ENCODE measurements at regions not wholly inside any gene's neighbourhood (a gene's known extent, or its start where the extent isn't known, plus 50 kb on each side); places are given as distances from the start of the nearest gene placed in this dataset.
"Not testable (repeated sequence)": the region's sequence is repeated elsewhere in the genome, so short reads cannot be mapped to it uniquely, and the experiment has no call there.

DNA sequence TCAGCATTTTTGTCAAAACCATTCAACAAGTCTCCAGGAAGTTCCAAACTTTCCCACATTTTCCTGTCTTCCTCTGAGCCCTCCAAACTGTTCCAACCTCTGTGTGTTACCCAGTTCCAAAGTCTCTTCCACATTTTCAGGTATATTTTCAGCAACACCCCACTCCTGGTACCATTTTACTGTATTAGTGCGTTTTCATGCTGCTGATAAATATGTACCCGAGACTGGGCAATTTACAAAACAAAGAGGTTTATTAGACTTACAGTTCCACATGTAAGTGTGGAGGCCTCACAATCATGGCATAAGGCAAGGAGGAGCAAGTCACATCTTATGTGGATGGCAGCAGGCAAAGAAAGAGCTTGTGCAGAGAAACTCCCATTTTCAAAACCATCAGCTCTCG, 315.9 kb upstream of the ESRRG start:
- not testable (repeated sequence) for H3K9ac ChIP-seq (ENCODE audit: low read length in 5 of 5); H3K27ac ChIP-seq (ENCODE audit: low read depth, low read length); H3K4me3 ChIP-seq (ENCODE audit: low read depth in 1 of 5, low read length in 5 of 5); H3K36me3 ChIP-seq (ENCODE audit: control insufficient read depth in 5 of 5, insufficient read depth in 5 of 5, low read length in 5 of 5); H3K4me1 ChIP-seq (ENCODE audit: control insufficient read depth in 5 of 5, insufficient read depth in 5 of 5, low read length in 5 of 5); H3K27me3 ChIP-seq (ENCODE audit: control insufficient read depth in 5 of 5, insufficient read depth in 4 of 5, low read length in 5 of 5)
- peaks cover 0 to 20% (median 12%) of the 10 kb centered on the region in 5 donors for H3K9me3 ChIP-seq (ENCODE audit: control insufficient read depth in 5 of 5, low read length in 5 of 5)

DNA sequence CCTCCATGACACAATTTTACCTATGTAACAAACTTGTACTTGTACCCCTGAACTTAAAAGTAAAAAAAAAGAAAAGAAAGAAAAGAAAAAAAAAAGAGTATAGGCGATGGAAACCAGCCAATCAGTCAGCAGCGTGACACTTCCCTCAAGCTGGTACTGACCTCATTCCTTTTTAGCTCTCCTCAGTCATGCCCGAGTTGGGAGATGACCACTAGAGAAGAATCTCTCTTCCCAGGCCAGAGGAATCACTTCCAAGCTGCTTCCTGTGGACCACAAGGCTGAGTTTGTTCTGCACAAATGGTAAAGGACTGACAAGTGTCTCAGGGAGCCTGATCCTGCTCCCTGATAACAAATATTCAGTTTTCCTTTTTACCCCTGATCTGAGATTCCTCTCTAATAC, 313.5 kb upstream of the ESRRG start:
- Histone ChIP-seq H3K9me3 (ENCODE audit: control insufficient read depth in 5 of 5, low read length in 5 of 5) (peaks cover 0 to 20% (median 12%) of the 10 kb centered on the region in 5 donors), H3K36me3 (ENCODE audit: control insufficient read depth in 5 of 5, insufficient read depth in 5 of 5, low read length in 5 of 5) (no peaks in the 10 kb centered on the region), H3K27me3 (ENCODE audit: control insufficient read depth in 5 of 5, insufficient read depth in 4 of 5, low read length in 5 of 5) (no peaks in the 10 kb centered on the region), H3K27ac (ENCODE audit: low read depth, low read length) (no peak overlapping the region), H3K4me3 (ENCODE audit: low read depth in 1 of 5, low read length in 5 of 5) (no peak overlapping the region), H3K4me1 (ENCODE audit: control insufficient read depth in 5 of 5, insufficient read depth in 5 of 5, low read length in 5 of 5) (no peaks in the 10 kb centered on the region), H3K9ac (ENCODE audit: low read length in 5 of 5) (no peak overlapping the region)

DNA sequence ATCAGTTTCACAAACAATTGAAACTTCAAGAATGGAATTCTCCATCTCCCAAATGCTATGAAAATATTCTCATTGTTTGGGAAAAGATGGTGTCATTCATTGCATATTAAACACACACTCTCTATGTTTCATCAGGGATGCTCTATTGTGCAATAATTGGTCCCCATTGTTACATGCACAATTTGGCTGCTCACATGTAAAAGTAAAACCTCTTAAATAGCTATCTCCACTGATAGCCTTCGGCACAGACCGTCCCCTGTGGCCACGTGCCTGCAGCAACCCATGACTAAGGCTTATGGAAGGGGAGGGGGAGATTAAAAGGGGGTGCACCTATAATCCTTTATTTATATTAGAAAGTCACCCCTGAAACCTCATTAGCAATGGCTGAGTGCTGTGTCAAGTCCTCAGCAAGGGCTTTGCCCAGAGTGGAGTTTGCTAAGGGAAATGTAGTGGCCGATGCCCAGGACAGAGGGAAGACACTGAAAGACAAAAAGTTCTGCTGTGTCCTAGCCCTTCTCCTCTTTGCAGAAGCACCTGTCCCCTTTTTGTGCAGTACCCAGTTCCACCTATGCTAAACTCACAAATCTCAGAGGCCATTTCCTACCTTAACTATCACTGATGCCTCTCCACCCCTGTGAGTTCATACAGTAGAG, 309.6 kb upstream of the ESRRG start:
- H3K4me1 ChIP-seq (ENCODE audit: control insufficient read depth in 5 of 5, insufficient read depth in 5 of 5, low read length in 5 of 5) = peaks cover 0 to 11% (median 2%) of the 10 kb centered on the region in 5 donors
- no peak overlapping the region for H3K9ac ChIP-seq (ENCODE audit: low read length in 5 of 5)
- no peak overlapping the region for H3K27ac ChIP-seq (ENCODE audit: low read depth, low read length)
- H3K36me3 ChIP-seq (ENCODE audit: control insufficient read depth in 5 of 5, insufficient read depth in 5 of 5, low read length in 5 of 5) = no peaks in the 10 kb centered on the region
- no peak overlapping the region for H3K4me3 ChIP-seq (ENCODE audit: low read depth in 1 of 5, low read length in 5 of 5)
- peaks cover 0 to 3% (median 0%) of the 10 kb centered on the region in 5 donors for H3K9me3 ChIP-seq (ENCODE audit: control insufficient read depth in 5 of 5, low read length in 5 of 5)
- no peaks in the 10 kb centered on the region for H3K27me3 ChIP-seq (ENCODE audit: control insufficient read depth in 5 of 5, insufficient read depth in 4 of 5, low read length in 5 of 5)

DNA sequence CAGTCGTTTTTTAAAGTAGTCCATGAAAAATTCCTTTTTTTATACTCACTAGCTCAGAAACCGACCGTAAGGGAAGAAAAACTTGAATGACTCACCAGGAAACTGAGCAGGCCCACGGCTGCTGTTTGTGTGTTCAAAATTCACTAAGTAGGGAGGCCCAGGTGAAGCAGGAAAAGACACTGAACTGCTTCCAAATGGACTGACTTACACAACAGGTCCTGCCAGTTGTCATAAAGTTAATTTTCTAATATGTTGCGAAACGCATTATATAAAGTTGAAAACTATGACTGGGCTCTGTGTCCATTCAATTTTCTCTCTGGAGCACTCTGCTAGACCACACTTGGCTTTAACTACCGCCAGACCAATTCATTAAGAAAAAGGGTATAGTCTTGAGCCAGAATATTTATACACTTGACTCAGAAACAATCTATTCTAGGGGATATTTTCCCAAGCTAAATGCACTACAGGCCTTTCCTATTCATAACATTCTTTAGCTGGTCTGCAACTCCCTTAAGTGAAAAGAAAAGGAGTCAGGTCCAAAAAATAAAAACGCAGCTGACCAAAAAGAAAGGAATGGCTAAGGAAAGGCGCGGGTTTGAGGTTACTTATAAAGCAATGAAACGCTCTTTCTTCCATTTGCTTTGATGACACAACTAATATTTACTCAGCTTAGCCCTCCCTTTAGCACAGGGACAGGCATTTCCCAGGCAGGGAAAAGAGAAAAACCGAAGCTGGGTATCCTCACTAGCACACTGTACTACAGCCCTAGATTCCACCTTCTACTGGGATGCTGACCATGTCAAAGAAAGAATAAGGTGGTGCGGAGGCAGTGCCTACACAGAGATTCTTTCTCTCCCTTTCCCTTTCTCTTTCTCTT, 306.3 kb upstream of the ESRRG start:
- no peak overlapping the region for H3K9ac ChIP-seq (ENCODE audit: low read length in 5 of 5)
- H3K27ac ChIP-seq (ENCODE audit: low read depth, low read length) = peak overlapping the region; percentile 51
- peaks cover 0 to 3% (median 0%) of the 10 kb centered on the region in 5 donors for H3K27me3 ChIP-seq (ENCODE audit: control insufficient read depth in 5 of 5, insufficient read depth in 4 of 5, low read length in 5 of 5)
- H3K36me3 ChIP-seq (ENCODE audit: control insufficient read depth in 5 of 5, insufficient read depth in 5 of 5, low read length in 5 of 5) = no peaks in the 10 kb centered on the region
- no peaks in the 10 kb centered on the region for H3K9me3 ChIP-seq (ENCODE audit: control insufficient read depth in 5 of 5, low read length in 5 of 5)
- H3K4me1 ChIP-seq (ENCODE audit: control insufficient read depth in 5 of 5, insufficient read depth in 5 of 5, low read length in 5 of 5) = peaks cover 0 to 11% (median 2%) of the 10 kb centered on the region in 5 donors
- H3K4me3 ChIP-seq (ENCODE audit: low read depth in 1 of 5, low read length in 5 of 5) = peak overlapping the region in 1 of 5 donors; percentile 13

DNA sequence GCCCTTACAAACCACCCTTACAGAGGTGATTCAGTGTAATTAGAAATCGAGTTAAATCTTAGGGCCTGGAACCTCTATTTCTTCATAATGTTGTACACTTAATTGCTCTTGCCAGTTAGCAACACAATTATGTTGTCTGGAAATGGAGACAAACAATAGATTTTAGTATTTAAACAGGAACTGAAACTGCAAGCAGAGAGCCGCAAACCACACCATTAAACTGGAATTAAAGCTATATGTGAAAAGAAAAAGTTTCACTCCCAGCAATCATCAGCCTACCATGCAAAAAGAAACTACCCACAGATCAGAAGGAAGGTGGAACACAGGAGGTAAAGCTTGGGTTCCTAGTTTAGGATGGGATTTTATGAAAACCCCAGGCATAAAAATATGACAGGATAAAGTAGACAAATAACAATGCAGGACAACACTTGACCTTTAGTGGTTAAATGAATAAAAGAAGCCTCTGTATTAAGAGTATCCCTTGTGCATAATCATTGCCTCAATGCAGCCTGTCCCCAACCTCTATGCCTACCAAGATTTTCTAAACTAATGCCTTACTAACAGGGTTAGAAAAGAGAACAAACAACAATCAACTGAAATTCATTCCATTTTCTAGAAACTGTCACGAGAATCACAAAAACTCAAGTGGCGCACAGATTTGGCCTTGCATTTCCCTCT, 304.3 kb upstream of the ESRRG start:
- no peaks in the 10 kb centered on the region for H3K36me3 ChIP-seq (ENCODE audit: control insufficient read depth in 5 of 5, insufficient read depth in 5 of 5, low read length in 5 of 5)
- peaks cover 0 to 3% (median 0%) of the 10 kb centered on the region in 5 donors for H3K27me3 ChIP-seq (ENCODE audit: control insufficient read depth in 5 of 5, insufficient read depth in 4 of 5, low read length in 5 of 5)
- H3K9ac ChIP-seq (ENCODE audit: low read length in 5 of 5) = no peak overlapping the region
- peaks cover 0 to 11% (median 2%) of the 10 kb centered on the region in 5 donors for H3K4me1 ChIP-seq (ENCODE audit: control insufficient read depth in 5 of 5, insufficient read depth in 5 of 5, low read length in 5 of 5)
- H3K4me3 ChIP-seq (ENCODE audit: low read depth in 1 of 5, low read length in 5 of 5) = no peak overlapping the region
- no peaks in the 10 kb centered on the region for H3K9me3 ChIP-seq (ENCODE audit: control insufficient read depth in 5 of 5, low read length in 5 of 5)
- no peak overlapping the region for H3K27ac ChIP-seq (ENCODE audit: low read depth, low read length)

DNA sequence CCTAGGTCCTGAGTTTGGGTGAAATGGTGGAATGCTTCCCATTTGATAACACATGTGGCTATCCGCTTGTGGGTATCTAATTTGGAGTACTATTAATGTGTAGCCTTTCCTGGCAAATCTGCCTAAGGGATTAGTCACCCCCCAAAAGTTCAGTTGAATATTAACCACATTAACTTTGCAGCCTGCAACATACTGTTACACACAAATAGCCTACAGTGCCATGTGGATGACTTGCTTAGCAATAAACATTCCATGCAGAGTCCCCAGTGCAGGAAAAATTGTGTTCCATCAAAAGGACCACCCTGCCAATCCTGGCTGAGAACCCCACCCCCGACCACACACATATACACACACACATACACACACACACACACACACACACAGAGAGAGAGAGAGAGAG, 303.3 kb upstream of the ESRRG start:
- H3K4me3 ChIP-seq (ENCODE audit: low read depth in 1 of 5, low read length in 5 of 5) = no peak overlapping the region
- no peak overlapping the region for H3K27ac ChIP-seq (ENCODE audit: low read depth, low read length)
- no peaks in the 10 kb centered on the region for H3K36me3 ChIP-seq (ENCODE audit: control insufficient read depth in 5 of 5, insufficient read depth in 5 of 5, low read length in 5 of 5)
- no peaks in the 10 kb centered on the region for H3K9me3 ChIP-seq (ENCODE audit: control insufficient read depth in 5 of 5, low read length in 5 of 5)
- peaks cover 0 to 11% (median 2%) of the 10 kb centered on the region in 5 donors for H3K4me1 ChIP-seq (ENCODE audit: control insufficient read depth in 5 of 5, insufficient read depth in 5 of 5, low read length in 5 of 5)
- no peak overlapping the region for H3K9ac ChIP-seq (ENCODE audit: low read length in 5 of 5)
- peaks cover 0 to 3% (median 0%) of the 10 kb centered on the region in 5 donors for H3K27me3 ChIP-seq (ENCODE audit: control insufficient read depth in 5 of 5, insufficient read depth in 4 of 5, low read length in 5 of 5)

DNA sequence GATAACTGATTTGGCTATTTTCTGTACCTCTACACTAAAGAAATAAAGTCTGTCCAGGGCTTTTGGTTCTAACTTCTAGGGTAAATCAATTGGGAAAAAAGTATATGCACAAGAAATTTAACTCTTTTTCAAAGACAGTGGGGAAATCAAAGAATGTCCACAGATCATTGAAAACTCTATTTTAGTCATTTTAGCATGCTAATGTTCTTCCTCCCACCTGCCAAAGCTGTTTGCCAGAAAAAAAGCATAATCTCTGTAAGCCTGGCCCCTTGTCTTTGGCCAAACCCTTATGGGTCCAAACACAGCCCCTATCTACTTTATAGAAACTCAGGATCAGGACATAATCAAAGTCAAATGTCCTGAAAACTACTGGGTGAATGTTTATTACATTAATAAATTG, 302.2 kb upstream of the ESRRG start:
- Histone ChIP-seq H3K27ac (ENCODE audit: low read depth, low read length) (no peak overlapping the region), H3K9me3 (ENCODE audit: control insufficient read depth in 5 of 5, low read length in 5 of 5) (no peaks in the 10 kb centered on the region), H3K4me3 (ENCODE audit: low read depth in 1 of 5, low read length in 5 of 5) (no peak overlapping the region), H3K36me3 (ENCODE audit: control insufficient read depth in 5 of 5, insufficient read depth in 5 of 5, low read length in 5 of 5) (no peaks in the 10 kb centered on the region), H3K27me3 (ENCODE audit: control insufficient read depth in 5 of 5, insufficient read depth in 4 of 5, low read length in 5 of 5) (peaks cover 0 to 3% (median 0%) of the 10 kb centered on the region in 5 donors), H3K4me1 (ENCODE audit: control insufficient read depth in 5 of 5, insufficient read depth in 5 of 5, low read length in 5 of 5) (peaks cover 0 to 11% (median 2%) of the 10 kb centered on the region in 5 donors), H3K9ac (ENCODE audit: low read length in 5 of 5) (no peak overlapping the region)

DNA sequence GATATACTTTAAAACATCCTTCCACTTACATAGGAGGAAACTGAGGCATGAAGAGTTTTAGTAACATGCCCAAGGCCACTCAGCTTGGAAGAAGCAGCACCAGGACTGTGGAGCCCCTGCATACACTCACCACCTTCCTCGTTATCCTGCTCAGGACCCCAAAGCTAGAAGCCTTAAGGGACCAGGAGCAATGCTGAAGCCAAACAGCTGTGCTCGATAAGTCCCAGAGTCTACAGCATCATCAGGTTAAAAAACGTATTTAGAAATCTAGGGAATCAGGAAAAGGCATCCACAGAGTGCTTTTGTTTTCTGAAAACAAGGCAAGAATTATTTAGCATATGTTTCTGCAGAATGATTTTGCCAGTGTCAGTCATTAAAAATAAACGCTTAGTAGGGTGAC, 301.7 kb upstream of the ESRRG start:
- Histone ChIP-seq H3K9me3 (ENCODE audit: control insufficient read depth in 5 of 5, low read length in 5 of 5) (no peaks in the 10 kb centered on the region), H3K36me3 (ENCODE audit: control insufficient read depth in 5 of 5, insufficient read depth in 5 of 5, low read length in 5 of 5) (no peaks in the 10 kb centered on the region), H3K4me1 (ENCODE audit: control insufficient read depth in 5 of 5, insufficient read depth in 5 of 5, low read length in 5 of 5) (peaks cover 0 to 9% (median 2%) of the 10 kb centered on the region in 5 donors), H3K27ac (ENCODE audit: low read depth, low read length) (no peak overlapping the region), H3K4me3 (ENCODE audit: low read depth in 1 of 5, low read length in 5 of 5) (no peak overlapping the region), H3K9ac (ENCODE audit: low read length in 5 of 5) (no peak overlapping the region), H3K27me3 (ENCODE audit: control insufficient read depth in 5 of 5, insufficient read depth in 4 of 5, low read length in 5 of 5) (peaks cover 0 to 3% (median 0%) of the 10 kb centered on the region in 5 donors)

DNA sequence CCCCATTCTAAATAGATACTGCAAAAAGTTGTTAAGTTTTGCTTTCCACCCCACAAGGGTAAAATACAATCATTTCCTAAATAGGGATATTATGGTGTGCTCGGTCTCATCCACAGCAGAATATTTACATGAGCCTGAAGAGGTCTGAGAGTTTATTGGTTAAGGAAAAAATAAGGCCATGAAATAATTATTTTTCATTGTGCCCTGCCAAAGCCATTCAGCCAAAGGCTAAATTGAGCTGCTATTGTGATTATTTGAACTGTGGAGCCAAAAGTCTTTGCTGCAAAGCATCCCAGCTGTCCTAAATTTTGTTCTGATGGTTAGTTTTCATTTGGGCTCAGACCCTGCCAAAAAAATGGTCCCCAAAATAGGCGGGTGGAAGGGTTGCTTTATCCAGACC, 298.7 kb upstream of the ESRRG start:
- H3K9ac ChIP-seq (ENCODE audit: low read length in 5 of 5) = no peak overlapping the region
- no peak overlapping the region for H3K4me3 ChIP-seq (ENCODE audit: low read depth in 1 of 5, low read length in 5 of 5)
- H3K27ac ChIP-seq (ENCODE audit: low read depth, low read length) = no peak overlapping the region
- no peaks in the 10 kb centered on the region for H3K36me3 ChIP-seq (ENCODE audit: control insufficient read depth in 5 of 5, insufficient read depth in 5 of 5, low read length in 5 of 5)
- peaks cover 0 to 3% (median 0%) of the 10 kb centered on the region in 5 donors for H3K27me3 ChIP-seq (ENCODE audit: control insufficient read depth in 5 of 5, insufficient read depth in 4 of 5, low read length in 5 of 5)
- peaks cover 0 to 10% (median 4%) of the 10 kb centered on the region in 5 donors for H3K4me1 ChIP-seq (ENCODE audit: control insufficient read depth in 5 of 5, insufficient read depth in 5 of 5, low read length in 5 of 5)
- H3K9me3 ChIP-seq (ENCODE audit: control insufficient read depth in 5 of 5, low read length in 5 of 5) = no peaks in the 10 kb centered on the region

DNA sequence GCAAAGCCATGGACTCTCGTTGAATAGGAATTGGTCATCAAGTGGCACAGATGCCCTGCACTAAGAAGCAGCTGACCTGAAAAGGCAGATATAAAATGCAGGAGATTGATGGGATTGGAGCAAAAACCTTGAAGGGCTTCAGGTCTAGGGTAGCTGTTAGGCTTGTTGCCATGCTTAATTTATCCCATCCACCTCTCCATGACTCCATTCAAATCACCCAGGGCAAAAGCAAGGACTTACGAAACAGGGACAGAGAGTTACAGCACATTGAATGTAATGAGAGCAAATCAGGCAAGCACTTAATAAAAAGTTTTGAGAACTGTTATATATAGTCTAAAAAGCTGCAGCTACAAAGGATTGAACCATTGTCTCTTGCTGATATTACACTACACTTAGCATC, 298.2 kb upstream of the ESRRG start:
- peaks cover 0 to 10% (median 4%) of the 10 kb centered on the region in 5 donors for H3K4me1 ChIP-seq (ENCODE audit: control insufficient read depth in 5 of 5, insufficient read depth in 5 of 5, low read length in 5 of 5)
- H3K27ac ChIP-seq (ENCODE audit: low read depth, low read length) = no peak overlapping the region
- H3K9ac ChIP-seq (ENCODE audit: low read length in 5 of 5) = no peak overlapping the region
- no peaks in the 10 kb centered on the region for H3K36me3 ChIP-seq (ENCODE audit: control insufficient read depth in 5 of 5, insufficient read depth in 5 of 5, low read length in 5 of 5)
- no peak overlapping the region for H3K4me3 ChIP-seq (ENCODE audit: low read depth in 1 of 5, low read length in 5 of 5)
- peaks cover 0 to 3% (median 0%) of the 10 kb centered on the region in 5 donors for H3K27me3 ChIP-seq (ENCODE audit: control insufficient read depth in 5 of 5, insufficient read depth in 4 of 5, low read length in 5 of 5)
- H3K9me3 ChIP-seq (ENCODE audit: control insufficient read depth in 5 of 5, low read length in 5 of 5) = no peaks in the 10 kb centered on the region
